WTC11 (cell line): ENCODE measurements at regions not wholly inside any gene's neighbourhood (a gene's known extent, or its start where the extent isn't known, plus 50 kb on each side); places are given as distances from the start of the nearest gene placed in this dataset.

ENCODE experiments used
- ATAC-seq: fragments of 200-7000 bp; cut with Tn5 transposase; 2 replicates; pipeline ENCODE4 v1.10.0; 2021; ENCODE audit warnings: mild to moderate bottlenecking, moderate library complexity
- CTCF ChIA-PET: fragments of 300-600 bp; sonication (Branson Sonifier 250); formaldehyde crosslinking; loops from one replicate; lab custom pipeline; 2021; ENCODE audit warnings: antibody characterized with exemption; lab: Charles Lee
- POLR2A ChIA-PET: fragments of 350-600 bp; sonication (Branson Sonifier 250); formaldehyde crosslinking; loops from one replicate; lab custom pipeline; 2021; ENCODE audit warnings: antibody characterized with exemption; lab: Charles Lee
- DNase-seq: peaks from one replicate; pipeline ENCODE4 v3.0.0; 2021; ENCODE audit warnings: low spot score
- H3K27ac Mint-ChIP-seq: 2 replicates; pipeline ENCODE4 v1.8.0; 2021; ENCODE audit warnings: mixed read lengths
- H3K27me3 Mint-ChIP-seq: 2 replicates; pipeline ENCODE4 v1.8.0; 2021; ENCODE audit warnings: low read depth, mild to moderate bottlenecking, moderate library complexity, mixed read lengths
- H3K36me3 Mint-ChIP-seq: 2 replicates; pipeline ENCODE4 v1.8.0; 2021; ENCODE audit warnings: mixed read lengths
- H3K4me1 Mint-ChIP-seq: 2 replicates; pipeline ENCODE4 v1.8.0; 2022; ENCODE audit warnings: mixed read lengths
- H3K4me3 Mint-ChIP-seq: 2 replicates; pipeline ENCODE4 v1.8.0; 2021; ENCODE audit warnings: mild to moderate bottlenecking, moderate library complexity, mixed read lengths
- H3K9me3 Mint-ChIP-seq: 2 replicates; pipeline ENCODE4 v1.8.0; 2021; ENCODE audit warnings: mixed read lengths
- AR ChIP-seq: fragments of 250-450 bp; sonication (Bioruptor Pico); IDR thresholded peaks from 2 replicates; pipeline ENCODE4 v1.9.0; 2021; ENCODE audit warnings: mild to moderate bottlenecking
- ELF4 ChIP-seq: sonication (generic); formaldehyde crosslinking; IDR thresholded peaks from 2 replicates; pipeline ENCODE4 v1.8.1; 2022; ENCODE audit warnings: low read depth, mild to moderate bottlenecking, moderate library complexity, missing genetic modification reagents
- HMGA2 ChIP-seq: fragments of 250-450 bp; sonication (Bioruptor Pico); IDR thresholded peaks from 2 replicates; pipeline ENCODE4 v1.4.0; 2021; ENCODE audit warnings: mild to moderate bottlenecking, moderate library complexity
- HMGXB4 ChIP-seq: sonication (generic); formaldehyde crosslinking; IDR thresholded peaks from 2 replicates; pipeline ENCODE4 v1.8.1; 2023; ENCODE audit warnings: mild to moderate bottlenecking, moderate library complexity, missing genetic modification reagents
- IRF1 ChIP-seq: sonication (generic); formaldehyde crosslinking; IDR thresholded peaks from 2 replicates; pipeline ENCODE4 v1.8.0; 2023; ENCODE audit warnings: missing genetic modification reagents
- PREB ChIP-seq: sonication (generic); formaldehyde crosslinking; IDR thresholded peaks from 2 replicates; pipeline ENCODE4 v1.8.1; 2022; ENCODE audit warnings: mild to moderate bottlenecking, missing genetic modification reagents, moderate library complexity, borderline replicate concordance
- RELA ChIP-seq: sonication (generic); formaldehyde crosslinking; IDR thresholded peaks from 2 replicates; pipeline ENCODE4 v1.8.1; 2022; ENCODE audit warnings: missing genetic modification reagents, mild to moderate bottlenecking, borderline replicate concordance
- SMAD3 ChIP-seq: sonication (generic); formaldehyde crosslinking; IDR thresholded peaks from 2 replicates; pipeline ENCODE4 v1.8.0; 2022; ENCODE audit warnings: missing genetic modification reagents, mild to moderate bottlenecking, borderline replicate concordance
- TP53 ChIP-seq: sonication (generic); formaldehyde crosslinking; IDR thresholded peaks from 2 replicates; pipeline ENCODE4 v1.8.1; 2023; ENCODE audit warnings: mild to moderate bottlenecking, missing genetic modification reagents
- USF1 ChIP-seq: sonication (generic); formaldehyde crosslinking; IDR thresholded peaks from 2 replicates; pipeline ENCODE4 v1.8.0; 2022; ENCODE audit warnings: mild to moderate bottlenecking, missing genetic modification reagents
- ZNF416 ChIP-seq: fragments of 250-450 bp; sonication (Bioruptor Pico); IDR thresholded peaks from 2 replicates; pipeline ENCODE4 v1.9.0; 2021; ENCODE audit warnings: mild to moderate bottlenecking, inconsistent platforms
- ZNF423 ChIP-seq: fragments of 250-450 bp; sonication (Bioruptor Pico); IDR thresholded peaks from 2 replicates; pipeline ENCODE4 v2.1.2; 2022; ENCODE audit warnings: mild to moderate bottlenecking, moderate library complexity
- ZNF425 ChIP-seq: fragments of 250-450 bp; sonication (Bioruptor Pico); conservative IDR thresholded peaks from 2 replicates; pipeline ENCODE4 v1.9.0; 2021; ENCODE audit warnings: mild to moderate bottlenecking

GRCh38 chr2:40652155-40652554, 200.3 kb upstream of the SLC8A1 start (continued):
- TF ChIP-seq USF1 (no peak), IRF1 (no peak)

GRCh38 chr2:40653829-40654228, 201.9 kb upstream of the SLC8A1 start:
- no peak overlapping the region for H3K27ac Mint-ChIP-seq
- DNase-seq (no peak), ATAC-seq (no peak)
- POLR2A ChIA-PET: no interaction called here
- CTCF ChIA-PET: no interaction called here
- TF ChIP-seq ZNF416 (CRISPR knock-in tag) (no peak), HMGA2 (no peak), ZNF423 (no peak), HMGXB4 (CRISPR knock-in tag) (no peak), ELF4 (CRISPR knock-in tag) (no peak), ZNF425 (CRISPR knock-in tag) (no peak), AR (no peak), RELA (CRISPR knock-in tag) (no peak), PREB (no peak), SMAD3 (CRISPR knock-in tag) (no peak)
- no peaks in the 10 kb centered on the region for H3K36me3 Mint-ChIP-seq
- H3K9me3 Mint-ChIP-seq: no peaks in the 10 kb centered on the region
- no peak overlapping the region for H3K4me3 Mint-ChIP-seq
- H3K4me1 Mint-ChIP-seq: no peaks in the 10 kb centered on the region
- H3K27me3 Mint-ChIP-seq: no peaks in the 10 kb centered on the region

GRCh38 chr2:40654346-40654745, 202.5 kb upstream of the SLC8A1 start:
- CTCF ChIA-PET: no interaction called here
- no peak for ATAC-seq
- no peak for TF ChIP-seq TP53 (CRISPR knock-in tag)

More at GRCh38 chr2:40654346-40654745, 202.5 kb upstream of the SLC8A1 start:
- H3K36me3 Mint-ChIP-seq: no peaks in the 10 kb centered on the region
- POLR2A ChIA-PET: no interaction called here
- no peak overlapping the region for H3K27ac Mint-ChIP-seq
- no peak for DNase-seq
- no peak overlapping the region for H3K4me3 Mint-ChIP-seq
- H3K9me3 Mint-ChIP-seq: no peaks in the 10 kb centered on the region
- H3K27me3 Mint-ChIP-seq: no peaks in the 10 kb centered on the region
- no peaks in the 10 kb centered on the region for H3K4me1 Mint-ChIP-seq
